GM12874 (cell line): ENCODE measurements at regions not wholly inside any gene's neighbourhood (a gene's known extent, or its start where the extent isn't known, plus 50 kb on each side); places are given as distances from the start of the nearest gene placed in this dataset.

Source experiments
- CTCF ChIP-seq: IDR thresholded peaks from 2 replicates; pipeline ENCODE4 v1.5.1; 2011; ENCODE audit warnings: low read depth, mild to moderate bottlenecking, control low read depth, low read length, moderate library complexity; ENCODE audit not compliant: insufficient read depth

GRCh38 chr1:90864681-90865080 is 147.6 kb upstream of the BARHL2 start:
- TF ChIP-seq CTCF = no peak

- no peak for TF ChIP-seq CTCF
Observed at GRCh38 chr1:90862782-90863181, 145.7 kb upstream of the BARHL2 start.

- no peak for TF ChIP-seq CTCF
Observed at GRCh38 chr1:90856463-90857007, 139.4 kb upstream of the BARHL2 start.

GRCh38 chr1:90854397-90854924 is 137.4 kb upstream of the BARHL2 start:
- TF ChIP-seq CTCF = no peak

GRCh38 chr1:90851711-90852050 is 134.6 kb upstream of the BARHL2 start:
- TF ChIP-seq CTCF = no peak

GRCh38 chr1:90850898-90851710 is 134.0 kb upstream of the BARHL2 start:
- TF ChIP-seq CTCF = peak; percentile 87

GRCh38 chr1:90850181-90850897 is 133.2 kb upstream of the BARHL2 start:
- no peak for TF ChIP-seq CTCF
